GM23338 (cell line): ENCODE measurements at regions not wholly inside any gene's neighbourhood (a gene's known extent, or its start where the extent isn't known, plus 50 kb on each side); places are given as distances from the start of the nearest gene placed in this dataset.

Source experiments
- ATAC-seq: fragments of 200-7000 bp; cut with Tn5 transposase; 3 replicates; pipeline ENCODE4 v1.9.1; 2020
- DNase-seq: peaks from one replicate; pipeline ENCODE4 v3.0.0-alpha.2; 2015; ENCODE audit warnings: low spot score
- H2AFZ ChIP-seq: fragments of 200-600 bp; sonication (generic); 2 replicates; pipeline ENCODE4 v1.8.0; 2016; ENCODE audit warnings: antibody characterized with exemption, mild to moderate bottlenecking, moderate library complexity
- H3F3A ChIP-seq: fragments of 200-600 bp; sonication (generic); replicated peaks from 2 replicates; pipeline ENCODE4 v1.8.0; 2017; ENCODE audit warnings: antibody characterized with exemption, mixed run types, low read depth
- H3K27ac ChIP-seq: fragments of 200-600 bp; sonication (generic); 2 replicates; pipeline ENCODE4 v1.6.1; 2016; ENCODE audit warnings: low read depth
- H3K27me3 ChIP-seq: fragments of 200-600 bp; sonication (generic); 2 replicates; pipeline ENCODE4 v1.8.0; 2016; ENCODE audit warnings: mild to moderate bottlenecking, mixed run types, moderate library complexity; ENCODE audit not compliant: insufficient read depth
- H3K36me3 ChIP-seq: fragments of 200-600 bp; sonication (generic); 2 replicates; pipeline ENCODE4 v1.8.0; 2016; ENCODE audit warnings: mild to moderate bottlenecking; ENCODE audit not compliant: insufficient read depth
- H3K4me1 ChIP-seq: fragments of 200-600 bp; sonication (generic); 2 replicates; pipeline ENCODE4 v1.8.0; 2016; ENCODE audit warnings: mild to moderate bottlenecking, moderate library complexity; ENCODE audit not compliant: insufficient read depth
- H3K4me2 ChIP-seq: fragments of 200-600 bp; sonication (generic); 2 replicates; pipeline ENCODE4 v1.7.1; 2017; ENCODE audit warnings: mixed run types
- H3K4me3 ChIP-seq: fragments of 200-600 bp; sonication (generic); 2 replicates; pipeline ENCODE4 v1.6.1; 2016; ENCODE audit warnings: mixed run types
- H3K79me2 ChIP-seq: fragments of 200-600 bp; sonication (generic); replicated peaks from 2 replicates; pipeline ENCODE4 v1.8.0; 2017; ENCODE audit warnings: mild to moderate bottlenecking; ENCODE audit not compliant: insufficient read depth
- H3K9me2 ChIP-seq: fragments of 200-600 bp; sonication (generic); 2 replicates; pipeline ENCODE4 v1.8.0; 2017; ENCODE audit not compliant: insufficient read depth
- H4K20me1 ChIP-seq: fragments of 200-600 bp; sonication (generic); replicated peaks from 2 replicates; pipeline ENCODE4 v1.8.0; 2017; ENCODE audit warnings: mild to moderate bottlenecking; ENCODE audit not compliant: insufficient read depth
- H3K27ac Mint-ChIP-seq: 2 replicates; pipeline ENCODE4 v1.8.0; 2020; ENCODE audit warnings: inconsistent platforms, mild to moderate bottlenecking, moderate library complexity, mixed read lengths
- H3K27me3 Mint-ChIP-seq: 3 replicates; pipeline ENCODE4 v1.8.0; 2022; ENCODE audit warnings: low read depth, mild to moderate bottlenecking, moderate library complexity, mixed read lengths, inconsistent platforms; ENCODE audit not compliant: insufficient read depth, poor library complexity
- H3K36me3 Mint-ChIP-seq: 3 replicates; pipeline ENCODE4 v1.8.0; 2021; ENCODE audit warnings: low read depth, mild to moderate bottlenecking, inconsistent platforms, moderate library complexity, mixed read lengths
- H3K4me1 Mint-ChIP-seq: 3 replicates; pipeline ENCODE4 v1.8.0; 2020; ENCODE audit warnings: mild to moderate bottlenecking, inconsistent platforms, mixed read lengths
- H3K4me3 Mint-ChIP-seq: 3 replicates; pipeline ENCODE4 v1.8.0; 2021; ENCODE audit warnings: moderate library complexity, mild to moderate bottlenecking, inconsistent platforms, mixed read lengths
- H3K9me3 Mint-ChIP-seq: 3 replicates; pipeline ENCODE4 v1.8.0; 2020; ENCODE audit warnings: moderate library complexity, mild to moderate bottlenecking, inconsistent platforms, mixed read lengths
- CREB1 ChIP-seq: fragments of 250-450 bp; sonication (Bioruptor Pico); IDR thresholded peaks from 2 replicates; pipeline ENCODE4 v1.5.0; 2020; ENCODE audit warnings: low read depth, mild to moderate bottlenecking, moderate library complexity
- EZH2 ChIP-seq: fragments of 200-600 bp; sonication (generic); IDR thresholded peaks from one replicate; pipeline ENCODE4 v1.8.0; 2017; ENCODE audit warnings: antibody characterized with exemption, mild to moderate bottlenecking, low read depth; ENCODE audit not compliant: unreplicated experiment
- EZH2phosphoT487 ChIP-seq: fragments of 200-600 bp; sonication (generic); IDR thresholded peaks from one replicate; pipeline ENCODE4 v1.8.1; 2018; ENCODE audit warnings: antibody characterized with exemption; ENCODE audit not compliant: unreplicated experiment
- JUNB ChIP-seq: IDR thresholded peaks from one replicate; pipeline ENCODE4 v1.6.1; 2016; ENCODE audit warnings: antibody characterized with exemption; ENCODE audit not compliant: unreplicated experiment
- POLR2AphosphoS5 ChIP-seq: IDR thresholded peaks from 2 replicates; pipeline ENCODE4 v1.6.1; 2016; ENCODE audit warnings: antibody characterized with exemption, low read depth
- STAT1 ChIP-seq: IDR thresholded peaks from one replicate; pipeline ENCODE4 v1.6.1; 2016; ENCODE audit warnings: antibody characterized with exemption; ENCODE audit not compliant: unreplicated experiment
- ZNF114 ChIP-seq: fragments of 250-450 bp; sonication (Bioruptor Pico); IDR thresholded peaks from 2 replicates; pipeline ENCODE4 v1.5.0; 2020; ENCODE audit warnings: mild to moderate bottlenecking, moderate library complexity
- ZNF331 ChIP-seq: fragments of 250-450 bp; sonication (Bioruptor Pico); IDR thresholded peaks from 2 replicates; pipeline ENCODE4 v1.5.0; 2020; ENCODE audit warnings: low read depth, mild to moderate bottlenecking, moderate library complexity
- TF ChIP-seq, protein P1 (sequence below): fragments of 250-450 bp; sonication (Bioruptor Pico); IDR thresholded peaks from 2 replicates; pipeline ENCODE4 v1.5.0; 2020; ENCODE audit warnings: mild to moderate bottlenecking, moderate library complexity
- TF ChIP-seq, protein P2 (sequence below): IDR thresholded peaks from one replicate; pipeline ENCODE4 v1.6.1; 2018; ENCODE audit warnings: antibody characterized with exemption; ENCODE audit not compliant: unreplicated experiment
- TF ChIP-seq, protein P3 (sequence below), 2 experiments: fragments of 200-600 bp in 1 of 2; sonication (generic) in 1 of 2; conservative IDR thresholded peaks; 2 replicates each; pipeline versions ENCODE4 v1.5.1 to v1.6.1; 2016 to 2017; ENCODE audit warnings: antibody characterized with exemption in 2 of 2, low read depth in 2 of 2, mild to moderate bottlenecking in 2 of 2, moderate library complexity in 1 of 2
- TF ChIP-seq, protein P4 (sequence below): IDR thresholded peaks from 2 replicates; pipeline ENCODE4 v1.6.1; 2016; ENCODE audit warnings: antibody characterized with exemption

DNA sequence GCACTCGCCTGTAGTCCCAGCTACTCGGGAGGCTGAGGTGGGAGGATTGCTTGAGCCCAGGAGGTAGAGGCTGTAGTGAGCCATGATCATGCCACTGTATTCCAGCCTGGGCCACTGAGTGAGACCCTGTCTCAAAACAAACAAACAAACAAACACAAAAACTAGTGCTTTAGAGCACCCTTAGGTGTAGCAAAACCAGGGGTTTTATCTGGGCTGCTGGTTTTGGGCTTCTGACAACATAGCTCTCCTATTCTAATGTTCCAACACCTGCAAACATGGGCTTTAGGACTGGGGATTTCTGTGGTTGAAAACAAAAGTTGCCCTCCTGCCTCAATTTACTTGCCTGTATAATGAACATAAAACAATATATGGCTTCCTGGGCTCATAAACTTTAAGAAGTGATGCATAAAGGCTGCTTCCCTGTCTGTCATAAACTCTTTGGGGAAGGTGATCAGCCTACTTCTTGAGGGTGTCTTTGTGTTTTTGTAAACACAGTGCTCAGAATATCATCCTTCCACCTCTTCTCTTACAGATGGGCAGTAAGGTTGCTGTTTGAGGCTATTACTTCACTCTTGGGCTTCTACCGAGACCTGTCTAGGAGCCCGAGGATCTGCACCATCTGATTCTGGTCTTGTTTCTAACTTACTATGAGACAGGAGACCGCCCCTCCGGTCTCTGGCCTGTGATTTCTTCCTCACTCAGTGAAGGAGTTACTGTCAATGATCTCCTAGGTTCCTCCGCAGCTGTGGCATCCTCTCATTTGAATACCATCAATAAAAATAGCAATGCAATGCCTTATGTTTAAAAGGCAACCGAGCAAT is 246.5 kb downstream of the MYCN start:
- peaks cover 22% of the 10 kb centered on the region for H3K4me1 Mint-ChIP-seq
- no peak for ATAC-seq
- H3F3A ChIP-seq: no peaks in the 10 kb centered on the region

More for the DNA sequence above, 246.5 kb downstream of the MYCN start:
- Histone ChIP-seq H3K27ac (no peak overlapping the region), H3K4me3 (no peak overlapping the region), H3K4me1 (peaks cover 5% of the 10 kb centered on the region), H3K27me3 (no peaks in the 10 kb centered on the region), H3K79me2 (no peaks in the 10 kb centered on the region), H3K9me2 (no peaks in the 10 kb centered on the region), H2AFZ (peak overlapping the region; percentile 81), H4K20me1 (no peaks in the 10 kb centered on the region), H3K4me2 (no peak overlapping the region), H3K36me3 (no peaks in the 10 kb centered on the region)
- H3K4me3 Mint-ChIP-seq: no peak overlapping the region
- no peak overlapping the region for H3K27ac Mint-ChIP-seq
- peaks cover under 1% of the 10 kb centered on the region for H3K27me3 Mint-ChIP-seq
- H3K36me3 Mint-ChIP-seq: no peaks in the 10 kb centered on the region
- TF ChIP-seq STAT1: no peak
- no peak for TF ChIP-seq EZH2
- TF ChIP-seq, protein P1, sequence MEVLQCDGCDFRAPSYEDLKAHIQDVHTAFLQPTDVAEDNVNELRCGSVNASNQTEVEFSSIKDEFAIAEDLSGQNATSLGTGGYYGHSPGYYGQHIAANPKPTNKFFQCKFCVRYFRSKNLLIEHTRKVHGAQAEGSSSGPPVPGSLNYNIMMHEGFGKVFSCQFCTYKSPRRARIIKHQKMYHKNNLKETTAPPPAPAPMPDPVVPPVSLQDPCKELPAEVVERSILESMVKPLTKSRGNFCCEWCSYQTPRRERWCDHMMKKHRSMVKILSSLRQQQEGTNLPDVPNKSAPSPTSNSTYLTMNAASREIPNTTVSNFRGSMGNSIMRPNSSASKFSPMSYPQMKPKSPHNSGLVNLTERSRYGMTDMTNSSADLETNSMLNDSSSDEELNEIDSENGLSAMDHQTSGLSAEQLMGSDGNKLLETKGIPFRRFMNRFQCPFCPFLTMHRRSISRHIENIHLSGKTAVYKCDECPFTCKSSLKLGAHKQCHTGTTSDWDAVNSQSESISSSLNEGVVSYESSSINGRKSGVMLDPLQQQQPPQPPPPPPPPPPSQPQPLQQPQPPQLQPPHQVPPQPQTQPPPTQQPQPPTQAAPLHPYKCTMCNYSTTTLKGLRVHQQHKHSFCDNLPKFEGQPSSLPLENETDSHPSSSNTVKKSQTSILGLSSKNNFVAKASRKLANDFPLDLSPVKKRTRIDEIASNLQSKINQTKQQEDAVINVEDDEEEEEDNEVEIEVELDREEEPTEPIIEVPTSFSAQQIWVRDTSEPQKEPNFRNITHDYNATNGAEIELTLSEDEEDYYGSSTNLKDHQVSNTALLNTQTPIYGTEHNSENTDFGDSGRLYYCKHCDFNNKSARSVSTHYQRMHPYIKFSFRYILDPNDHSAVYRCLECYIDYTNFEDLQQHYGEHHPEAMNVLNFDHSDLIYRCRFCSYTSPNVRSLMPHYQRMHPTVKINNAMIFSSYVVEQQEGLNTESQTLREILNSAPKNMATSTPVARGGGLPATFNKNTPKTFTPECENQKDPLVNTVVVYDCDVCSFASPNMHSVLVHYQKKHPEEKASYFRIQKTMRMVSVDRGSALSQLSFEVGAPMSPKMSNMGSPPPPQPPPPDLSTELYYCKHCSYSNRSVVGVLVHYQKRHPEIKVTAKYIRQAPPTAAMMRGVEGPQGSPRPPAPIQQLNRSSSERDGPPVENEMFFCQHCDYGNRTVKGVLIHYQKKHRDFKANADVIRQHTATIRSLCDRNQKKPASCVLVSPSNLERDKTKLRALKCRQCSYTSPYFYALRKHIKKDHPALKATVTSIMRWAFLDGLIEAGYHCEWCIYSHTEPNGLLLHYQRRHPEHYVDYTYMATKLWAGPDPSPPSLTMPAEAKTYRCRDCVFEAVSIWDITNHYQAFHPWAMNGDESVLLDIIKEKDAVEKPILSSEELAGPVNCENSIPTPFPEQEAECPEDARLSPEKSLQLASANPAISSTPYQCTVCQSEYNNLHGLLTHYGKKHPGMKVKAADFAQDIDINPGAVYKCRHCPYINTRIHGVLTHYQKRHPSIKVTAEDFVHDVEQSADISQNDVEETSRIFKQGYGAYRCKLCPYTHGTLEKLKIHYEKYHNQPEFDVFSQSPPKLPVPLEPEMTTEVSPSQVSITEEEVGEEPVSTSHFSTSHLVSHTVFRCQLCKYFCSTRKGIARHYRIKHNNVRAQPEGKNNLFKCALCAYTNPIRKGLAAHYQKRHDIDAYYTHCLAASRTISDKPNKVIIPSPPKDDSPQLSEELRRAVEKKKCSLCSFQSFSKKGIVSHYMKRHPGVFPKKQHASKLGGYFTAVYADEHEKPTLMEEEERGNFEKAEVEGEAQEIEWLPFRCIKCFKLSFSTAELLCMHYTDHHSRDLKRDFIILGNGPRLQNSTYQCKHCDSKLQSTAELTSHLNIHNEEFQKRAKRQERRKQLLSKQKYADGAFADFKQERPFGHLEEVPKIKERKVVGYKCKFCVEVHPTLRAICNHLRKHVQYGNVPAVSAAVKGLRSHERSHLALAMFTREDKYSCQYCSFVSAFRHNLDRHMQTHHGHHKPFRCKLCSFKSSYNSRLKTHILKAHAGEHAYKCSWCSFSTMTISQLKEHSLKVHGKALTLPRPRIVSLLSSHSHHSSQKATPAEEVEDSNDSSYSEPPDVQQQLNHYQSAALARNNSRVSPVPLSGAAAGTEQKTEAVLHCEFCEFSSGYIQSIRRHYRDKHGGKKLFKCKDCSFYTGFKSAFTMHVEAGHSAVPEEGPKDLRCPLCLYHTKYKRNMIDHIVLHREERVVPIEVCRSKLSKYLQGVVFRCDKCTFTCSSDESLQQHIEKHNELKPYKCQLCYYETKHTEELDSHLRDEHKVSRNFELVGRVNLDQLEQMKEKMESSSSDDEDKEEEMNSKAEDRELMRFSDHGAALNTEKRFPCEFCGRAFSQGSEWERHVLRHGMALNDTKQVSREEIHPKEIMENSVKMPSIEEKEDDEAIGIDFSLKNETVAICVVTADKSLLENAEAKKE (CRISPR knock-in tag): no peak
- TF ChIP-seq, protein P2, sequence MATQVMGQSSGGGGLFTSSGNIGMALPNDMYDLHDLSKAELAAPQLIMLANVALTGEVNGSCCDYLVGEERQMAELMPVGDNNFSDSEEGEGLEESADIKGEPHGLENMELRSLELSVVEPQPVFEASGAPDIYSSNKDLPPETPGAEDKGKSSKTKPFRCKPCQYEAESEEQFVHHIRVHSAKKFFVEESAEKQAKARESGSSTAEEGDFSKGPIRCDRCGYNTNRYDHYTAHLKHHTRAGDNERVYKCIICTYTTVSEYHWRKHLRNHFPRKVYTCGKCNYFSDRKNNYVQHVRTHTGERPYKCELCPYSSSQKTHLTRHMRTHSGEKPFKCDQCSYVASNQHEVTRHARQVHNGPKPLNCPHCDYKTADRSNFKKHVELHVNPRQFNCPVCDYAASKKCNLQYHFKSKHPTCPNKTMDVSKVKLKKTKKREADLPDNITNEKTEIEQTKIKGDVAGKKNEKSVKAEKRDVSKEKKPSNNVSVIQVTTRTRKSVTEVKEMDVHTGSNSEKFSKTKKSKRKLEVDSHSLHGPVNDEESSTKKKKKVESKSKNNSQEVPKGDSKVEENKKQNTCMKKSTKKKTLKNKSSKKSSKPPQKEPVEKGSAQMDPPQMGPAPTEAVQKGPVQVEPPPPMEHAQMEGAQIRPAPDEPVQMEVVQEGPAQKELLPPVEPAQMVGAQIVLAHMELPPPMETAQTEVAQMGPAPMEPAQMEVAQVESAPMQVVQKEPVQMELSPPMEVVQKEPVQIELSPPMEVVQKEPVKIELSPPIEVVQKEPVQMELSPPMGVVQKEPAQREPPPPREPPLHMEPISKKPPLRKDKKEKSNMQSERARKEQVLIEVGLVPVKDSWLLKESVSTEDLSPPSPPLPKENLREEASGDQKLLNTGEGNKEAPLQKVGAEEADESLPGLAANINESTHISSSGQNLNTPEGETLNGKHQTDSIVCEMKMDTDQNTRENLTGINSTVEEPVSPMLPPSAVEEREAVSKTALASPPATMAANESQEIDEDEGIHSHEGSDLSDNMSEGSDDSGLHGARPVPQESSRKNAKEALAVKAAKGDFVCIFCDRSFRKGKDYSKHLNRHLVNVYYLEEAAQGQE: no peak
- TF ChIP-seq, protein P3, sequence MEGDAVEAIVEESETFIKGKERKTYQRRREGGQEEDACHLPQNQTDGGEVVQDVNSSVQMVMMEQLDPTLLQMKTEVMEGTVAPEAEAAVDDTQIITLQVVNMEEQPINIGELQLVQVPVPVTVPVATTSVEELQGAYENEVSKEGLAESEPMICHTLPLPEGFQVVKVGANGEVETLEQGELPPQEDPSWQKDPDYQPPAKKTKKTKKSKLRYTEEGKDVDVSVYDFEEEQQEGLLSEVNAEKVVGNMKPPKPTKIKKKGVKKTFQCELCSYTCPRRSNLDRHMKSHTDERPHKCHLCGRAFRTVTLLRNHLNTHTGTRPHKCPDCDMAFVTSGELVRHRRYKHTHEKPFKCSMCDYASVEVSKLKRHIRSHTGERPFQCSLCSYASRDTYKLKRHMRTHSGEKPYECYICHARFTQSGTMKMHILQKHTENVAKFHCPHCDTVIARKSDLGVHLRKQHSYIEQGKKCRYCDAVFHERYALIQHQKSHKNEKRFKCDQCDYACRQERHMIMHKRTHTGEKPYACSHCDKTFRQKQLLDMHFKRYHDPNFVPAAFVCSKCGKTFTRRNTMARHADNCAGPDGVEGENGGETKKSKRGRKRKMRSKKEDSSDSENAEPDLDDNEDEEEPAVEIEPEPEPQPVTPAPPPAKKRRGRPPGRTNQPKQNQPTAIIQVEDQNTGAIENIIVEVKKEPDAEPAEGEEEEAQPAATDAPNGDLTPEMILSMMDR (conservative IDR thresholded peaks at IDR 0.05; ENCODE audit: low read depth in 2 of 2): no peak
- TF ChIP-seq ZNF331 (CRISPR knock-in tag): no peak
- no peak for TF ChIP-seq ZNF114
- TF ChIP-seq JUNB: no peak
- TF ChIP-seq POLR2AphosphoS5: no peak
- no peak for TF ChIP-seq EZH2phosphoT487
- TF ChIP-seq CREB1 (CRISPR knock-in tag): no peak
- TF ChIP-seq, protein P4, sequence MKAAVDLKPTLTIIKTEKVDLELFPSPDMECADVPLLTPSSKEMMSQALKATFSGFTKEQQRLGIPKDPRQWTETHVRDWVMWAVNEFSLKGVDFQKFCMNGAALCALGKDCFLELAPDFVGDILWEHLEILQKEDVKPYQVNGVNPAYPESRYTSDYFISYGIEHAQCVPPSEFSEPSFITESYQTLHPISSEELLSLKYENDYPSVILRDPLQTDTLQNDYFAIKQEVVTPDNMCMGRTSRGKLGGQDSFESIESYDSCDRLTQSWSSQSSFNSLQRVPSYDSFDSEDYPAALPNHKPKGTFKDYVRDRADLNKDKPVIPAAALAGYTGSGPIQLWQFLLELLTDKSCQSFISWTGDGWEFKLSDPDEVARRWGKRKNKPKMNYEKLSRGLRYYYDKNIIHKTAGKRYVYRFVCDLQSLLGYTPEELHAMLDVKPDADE: no peak
- H3K9me3 Mint-ChIP-seq: no peaks in the 10 kb centered on the region
- DNase-seq: no peak
